Liver (tissue), 8 donors: ENCODE measurements at regions not wholly inside any gene's neighbourhood (a gene's known extent, or its start where the extent isn't known, plus 50 kb on each side); places are given as distances from the start of the nearest gene placed in this dataset.

Source experiments
- DNase-seq: peaks from one replicate; pipeline ENCODE4 v3.0.0-alpha.2; 2017; ENCODE audit warnings: low spot score
- H3K27ac ChIP-seq, 2 donors: one replicate each; pipeline ENCODE4 v1.7.0; 2013; ENCODE audit warnings: inconsistent platforms in 2 of 2, low read length in 2 of 2, control low read depth in 1 of 2, low read depth in 1 of 2, mild to moderate bottlenecking in 1 of 2
- H3K27me3 ChIP-seq, 4 donors: one replicate each; pipeline versions ENCODE4 v1.6.1 to v1.7.0; 2013; ENCODE audit warnings: low read length in 3 of 4, inconsistent platforms in 1 of 4, mild to moderate bottlenecking in 1 of 4, moderate library complexity in 1 of 4; ENCODE audit not compliant: control insufficient read depth in 4 of 4, insufficient read depth in 4 of 4
- H3K36me3 ChIP-seq, 4 donors: one replicate each; pipeline versions ENCODE4 v1.6.1 to v1.7.0; 2013; ENCODE audit warnings: low read length in 3 of 4, mild to moderate bottlenecking in 3 of 4, low read depth in 1 of 4, moderate library complexity in 1 of 4; ENCODE audit not compliant: control insufficient read depth in 4 of 4, insufficient read depth in 3 of 4
- H3K4me1 ChIP-seq, 4 donors: one replicate each; pipeline versions ENCODE4 v1.6.1 to v1.7.0; 2013; ENCODE audit warnings: low read length in 3 of 4, mild to moderate bottlenecking in 3 of 4, moderate library complexity in 1 of 4; ENCODE audit not compliant: control insufficient read depth in 4 of 4, insufficient read depth in 4 of 4
- H3K4me3 ChIP-seq, 3 donors: one replicate each; pipeline versions ENCODE4 v1.6.1 to v1.7.0; 2013; ENCODE audit warnings: low read length in 3 of 3, control low read depth in 1 of 3, low read depth in 1 of 3, mild to moderate bottlenecking in 1 of 3
- H3K9ac ChIP-seq, 2 donors: one replicate each; pipeline ENCODE4 v1.7.0; 2013; ENCODE audit warnings: low read length in 2 of 2, mild to moderate bottlenecking in 2 of 2, moderate library complexity in 2 of 2, control low read depth in 1 of 2, low read depth in 1 of 2
- H3K9me3 ChIP-seq, 4 donors: one replicate each; pipeline versions ENCODE4 v1.6.1 to v1.7.0; 2013; ENCODE audit warnings: low read length in 3 of 4; ENCODE audit not compliant: control insufficient read depth in 4 of 4
- ATF3 ChIP-seq: IDR thresholded peaks from 2 replicates; pipeline ENCODE4 v1.6.1; 2016; ENCODE audit warnings: antibody characterized with exemption
- CTCF ChIP-seq: fragments of 150-350 bp; IDR thresholded peaks from 2 replicates; pipeline ENCODE4 v1.5.1; 2017; ENCODE audit warnings: improper control_type of control experiment, low read depth, low read length; ENCODE audit not compliant: missing input control
- EGR1 ChIP-seq, 2 donors: IDR thresholded peaks; 2 replicates each; pipeline ENCODE4 v1.6.1; 2016 to 2018; ENCODE audit warnings: antibody characterized with exemption in 2 of 2, low read depth in 2 of 2
- FOXA1 ChIP-seq: IDR thresholded peaks from 2 replicates; pipeline ENCODE4 v1.6.1; 2016; ENCODE audit warnings: antibody characterized with exemption
- FOXA2 ChIP-seq: IDR thresholded peaks from 2 replicates; pipeline ENCODE4 v1.6.1; 2016; ENCODE audit warnings: antibody characterized with exemption
- GABPA ChIP-seq, 2 donors: IDR thresholded peaks in 1 of 2; conservative IDR thresholded peaks in 1 of 2; 2 replicates each; pipeline ENCODE4 v1.6.1; 2016; ENCODE audit warnings: antibody characterized with exemption in 2 of 2, mild to moderate bottlenecking in 1 of 2, moderate library complexity in 1 of 2
- HNF4A ChIP-seq, 2 donors: conservative IDR thresholded peaks; 2 replicates each; pipeline ENCODE4 v1.6.1; 2016; ENCODE audit warnings: antibody characterized with exemption in 2 of 2, mild to moderate bottlenecking in 2 of 2
- HNF4G ChIP-seq: IDR thresholded peaks from 2 replicates; pipeline ENCODE4 v1.6.1; 2016; ENCODE audit warnings: antibody characterized with exemption
- JUND ChIP-seq, 2 donors: IDR thresholded peaks; 2 replicates each; pipeline ENCODE4 v1.6.1; 2016; ENCODE audit warnings: antibody characterized with exemption in 2 of 2
- MAX ChIP-seq: IDR thresholded peaks from 2 replicates; pipeline ENCODE4 v1.6.1; 2016; ENCODE audit warnings: antibody characterized with exemption
- NR2F2 ChIP-seq: IDR thresholded peaks from 2 replicates; pipeline ENCODE4 v1.6.1; 2016; ENCODE audit warnings: antibody characterized with exemption
- RAD21 ChIP-seq, 2 donors: IDR thresholded peaks; 2 replicates each; pipeline ENCODE4 v1.6.1; 2016; ENCODE audit warnings: antibody characterized with exemption in 2 of 2, mild to moderate bottlenecking in 2 of 2
- REST ChIP-seq: IDR thresholded peaks from 2 replicates; pipeline ENCODE4 v1.6.1; 2016; ENCODE audit warnings: antibody characterized with exemption, mild to moderate bottlenecking
- RXRA ChIP-seq, 2 donors: IDR thresholded peaks; 2 replicates each; pipeline ENCODE4 v1.6.1; 2017 to 2018; ENCODE audit warnings: antibody characterized with exemption in 2 of 2, mild to moderate bottlenecking in 1 of 2
- SP1 ChIP-seq: IDR thresholded peaks from 2 replicates; pipeline ENCODE4 v1.6.1; 2018; ENCODE audit warnings: antibody characterized with exemption, mild to moderate bottlenecking
- TAF1 ChIP-seq: conservative IDR thresholded peaks from 2 replicates; pipeline ENCODE4 v1.6.1; 2016; ENCODE audit warnings: antibody characterized with exemption, mild to moderate bottlenecking
- YY1 ChIP-seq: IDR thresholded peaks from 2 replicates; pipeline ENCODE4 v1.6.1; 2016; ENCODE audit warnings: antibody characterized with exemption, mild to moderate bottlenecking
- ZBTB33 ChIP-seq: IDR thresholded peaks from 2 replicates; pipeline ENCODE4 v1.6.1; 2016; ENCODE audit warnings: antibody characterized with exemption
- WGBS: extraction: QIAGEN DNeasy Blood & Tissue Kit; methylation state at CpG from one replicate; pipeline ENCODE4 v1.1.7; 2013; 5-methylcytosine and 5-hydroxymethylcytosine counted together
- donor health status: healthy.
- donor health status: healthy.
- donor health status: healthy.
- donor health status: healthy.
- donor health status: healthy.

GRCh38 chr10:21057436-21057835, 160.3 kb upstream of the NEBL start:
- Histone ChIP-seq H3K4me1 (no peaks in the 10 kb centered on the region), H3K27ac (no peak overlapping the region), H3K27me3 (no peaks in the 10 kb centered on the region), H3K9ac (no peak overlapping the region), H3K4me3 (no peak overlapping the region), H3K36me3 (no peaks in the 10 kb centered on the region), H3K9me3 (peaks cover 0 to 5% (median 1%) of the 10 kb centered on the region in 4 donors)
- DNase-seq, result no peak
- TF ChIP-seq REST (no peak), TAF1 (no peak), GABPA (IDR thresholded peaks at IDR 0.05 in 1 of 2, conservative IDR thresholded peaks at IDR 0.05 in 1 of 2) (no peak), NR2F2 (no peak), SP1 (no peak), EGR1 (IDR thresholded peaks at IDR 0.05; ENCODE audit: low read depth in 2 of 2) (no peak), FOXA1 (no peak), ZBTB33 (no peak), YY1 (no peak), RAD21 (IDR thresholded peaks at IDR 0.05) (no peak), JUND (IDR thresholded peaks at IDR 0.05) (no peak), MAX (no peak), ATF3 (no peak), FOXA2 (no peak), HNF4A (conservative IDR thresholded peaks at IDR 0.05) (no peak), RXRA (IDR thresholded peaks at IDR 0.05) (no peak), CTCF (no peak), HNF4G (no peak)
- 95% methylated on average over 8 of the region's 8 CpGs for WGBS
